ENCODE measurements at regions not wholly inside any gene's neighbourhood (a gene's known extent, or its start where the extent isn't known, plus 50 kb on each side); places are given as distances from the start of the nearest gene placed in this dataset.

GRCh38 chr17:11082559-11082958 lies 158.5 kb upstream of the SHISA6 start:
- FAIRE-seq: no peak
- DNase-seq (ENCODE audit: insufficient read length, low spot score): no peak

- no peak for FAIRE-seq
These were observed 159.7 kb upstream of the SHISA6 start for GRCh38 chr17:11081342-11081741.

GRCh38 chr17:11077673-11078072 lies 163.3 kb upstream of the SHISA6 start:
- FAIRE-seq (no peak), DNase-seq (ENCODE audit: insufficient read length, low spot score) (no peak)

More at GRCh38 chr17:11081342-11081741, 159.7 kb upstream of the SHISA6 start:
- DNase-seq (ENCODE audit: insufficient read length, low spot score): no peak

- FAIRE-seq: no peak
- no peak for DNase-seq (ENCODE audit: insufficient read length, low spot score)
These were observed 166.6 kb upstream of the SHISA6 start for GRCh38 chr17:11074451-11074850.

GRCh38 chr17:11056926-11057325 lies 184.1 kb upstream of the SHISA6 start:
- FAIRE-seq (no peak), DNase-seq (ENCODE audit: insufficient read length, low spot score) (no peak)

GRCh38 chr17:11053846-11054245 lies 187.2 kb upstream of the SHISA6 start:
- no peak for FAIRE-seq
- DNase-seq (ENCODE audit: insufficient read length, low spot score): no peak

- no peak for FAIRE-seq
- DNase-seq (ENCODE audit: insufficient read length, low spot score): no peak
These were observed 191.5 kb upstream of the SHISA6 start for GRCh38 chr17:11049539-11049938.

- no peak for DNase-seq (ENCODE audit: insufficient read length, low spot score)
- FAIRE-seq: no peak
These were observed 193.8 kb upstream of the SHISA6 start for GRCh38 chr17:11047228-11047627.

GRCh38 chr17:11039342-11039741 lies 201.5 kb upstream of the PIRT start:
- FAIRE-seq: no peak
- DNase-seq (ENCODE audit: insufficient read length, low spot score): no peak

- DNase-seq (ENCODE audit: insufficient read length, low spot score) (no peak), FAIRE-seq (no peak)
These were observed 197.8 kb upstream of the PIRT start for GRCh38 chr17:11035681-11036080.

- no peak for FAIRE-seq
- no peak for DNase-seq (ENCODE audit: insufficient read length, low spot score)
These were observed 193.9 kb upstream of the PIRT start for GRCh38 chr17:11031787-11032186.

GRCh38 chr17:11029791-11030190 lies 191.9 kb upstream of the PIRT start:
- FAIRE-seq: no peak
- DNase-seq (ENCODE audit: insufficient read length, low spot score): no peak

- DNase-seq (ENCODE audit: insufficient read length, low spot score): no peak
- FAIRE-seq: no peak
These were observed 190.5 kb upstream of the PIRT start for GRCh38 chr17:11028349-11028748.

- FAIRE-seq: no peak
- DNase-seq (ENCODE audit: insufficient read length, low spot score): no peak
These were observed 189.0 kb upstream of the PIRT start for GRCh38 chr17:11026903-11027302.

- FAIRE-seq (no peak), DNase-seq (ENCODE audit: insufficient read length, low spot score) (no peak)
These were observed 186.0 kb upstream of the PIRT start for GRCh38 chr17:11023639-11024479.

- FAIRE-seq (no peak), DNase-seq (ENCODE audit: insufficient read length, low spot score) (no peak)
These were observed 168.6 kb upstream of the PIRT start for GRCh38 chr17:11006530-11006929.

GRCh38 chr17:11005940-11006339 lies 168.1 kb upstream of the PIRT start:
- DNase-seq (ENCODE audit: insufficient read length, low spot score): no peak
- FAIRE-seq: no peak

GRCh38 chr17:11002417-11002816 lies 164.5 kb upstream of the PIRT start:
- FAIRE-seq: no peak
- no peak for DNase-seq (ENCODE audit: insufficient read length, low spot score)

- no peak for DNase-seq (ENCODE audit: insufficient read length, low spot score)
- FAIRE-seq: no peak
These were observed 163.8 kb upstream of the PIRT start for GRCh38 chr17:11001651-11002050.

- DNase-seq (ENCODE audit: insufficient read length, low spot score): no peak
- FAIRE-seq: no peak
These were observed 161.6 kb upstream of the PIRT start for GRCh38 chr17:10999484-10999883.

GRCh38 chr17:10993126-10993525 lies 155.2 kb upstream of the PIRT start:
- no peak for DNase-seq (ENCODE audit: insufficient read length, low spot score)
- FAIRE-seq: no peak

- FAIRE-seq (no peak), DNase-seq (ENCODE audit: insufficient read length, low spot score) (no peak)
These were observed 154.4 kb upstream of the PIRT start for GRCh38 chr17:10992106-10992880.

All from HTR-8/SVneo (cell line).